ENCODE measurements at regions not wholly inside any gene's neighbourhood (a gene's known extent, or its start where the extent isn't known, plus 50 kb on each side); places are given as distances from the start of the nearest gene placed in this dataset.
A peak's percentile ranks its signal among the peaks of the same experiment; 100 is the strongest.
"Not testable (repeated sequence)": the region's sequence is repeated elsewhere in the genome, so short reads cannot be mapped to it uniquely, and the experiment has no call there.

DNA sequence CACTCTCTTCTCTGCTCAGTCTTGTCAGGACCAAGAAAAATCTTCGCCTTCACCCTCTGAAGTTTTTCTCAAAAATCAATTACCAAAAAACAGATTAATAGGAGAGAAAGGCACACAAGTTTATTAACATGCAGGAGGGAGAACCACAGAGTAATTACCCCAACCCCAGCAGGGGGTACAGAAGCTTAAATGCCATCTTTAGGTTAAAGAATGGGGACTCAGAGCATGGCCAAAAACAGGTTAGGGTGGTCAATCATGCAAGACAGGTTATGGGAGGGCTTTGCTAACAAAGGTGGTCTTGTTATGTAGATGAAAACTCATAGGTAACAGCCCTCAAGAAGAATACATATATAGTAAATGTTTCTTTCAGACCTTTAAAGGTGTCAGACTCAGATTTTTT is 100.5 kb upstream of the BTN3A2 start:
- no peak for DNase-seq (ENCODE audit: low spot score)

DNA sequence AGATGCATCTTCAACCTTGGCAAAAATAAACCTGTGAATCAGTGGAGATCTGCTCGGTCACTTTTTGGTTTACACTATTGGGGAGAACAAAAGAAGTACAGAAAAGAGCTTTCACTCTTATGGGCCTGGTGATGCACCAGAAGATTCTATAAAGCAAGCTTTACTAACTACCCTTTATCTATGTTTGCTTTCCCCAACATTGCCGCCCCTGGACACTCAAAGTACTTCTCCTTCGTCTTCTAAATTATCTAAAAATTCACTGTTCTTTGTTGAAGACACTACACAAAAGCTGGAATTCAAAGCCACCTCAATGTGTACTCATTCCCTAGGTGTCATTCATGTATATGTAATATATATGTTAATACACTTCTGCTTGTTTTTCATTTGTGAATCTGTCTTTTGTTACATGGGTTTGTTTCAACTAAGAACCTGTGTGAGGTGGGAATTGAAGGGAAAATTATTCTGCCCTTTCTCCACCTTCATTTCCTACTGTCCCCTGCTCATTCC is 97.9 kb upstream of the BTN3A2 start:
- no peak for DNase-seq (ENCODE audit: low spot score)

DNA sequence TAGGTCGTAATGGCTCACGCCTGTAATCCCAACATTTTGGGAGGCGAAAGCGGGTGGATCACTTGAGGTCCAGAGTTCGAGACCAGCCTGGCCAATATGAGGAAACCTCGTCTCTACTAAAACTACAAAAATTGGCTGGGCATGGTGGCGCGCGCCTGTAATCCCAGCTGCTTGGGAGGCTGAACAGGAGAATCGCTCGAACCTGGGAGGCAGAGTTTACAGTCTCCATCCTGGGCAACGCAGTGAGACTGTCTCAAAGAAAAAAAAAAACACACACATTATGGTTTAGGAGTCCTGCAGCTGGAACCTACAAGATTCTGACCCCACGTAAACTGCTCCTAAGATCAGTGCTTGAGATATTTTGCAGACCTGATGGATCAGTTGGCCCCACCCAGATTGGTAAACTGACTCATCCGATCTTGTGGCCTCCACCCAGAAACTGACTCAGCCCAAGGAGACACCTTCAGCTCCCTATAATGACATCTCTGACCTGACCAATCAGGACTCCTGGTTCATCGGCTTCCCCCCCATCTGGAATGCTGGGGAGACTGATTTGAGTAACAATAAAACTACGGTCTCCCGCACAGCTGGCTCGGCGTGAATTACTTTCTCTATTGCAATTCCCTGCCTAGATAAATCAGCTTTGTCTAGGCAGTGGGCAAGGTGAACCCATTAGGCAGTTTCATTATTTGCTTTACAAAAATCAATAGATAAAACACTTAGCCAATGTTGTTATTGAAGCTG is 96.2 kb upstream of the BTN3A2 start:
- no peak for DNase-seq (ENCODE audit: low spot score)

DNA sequence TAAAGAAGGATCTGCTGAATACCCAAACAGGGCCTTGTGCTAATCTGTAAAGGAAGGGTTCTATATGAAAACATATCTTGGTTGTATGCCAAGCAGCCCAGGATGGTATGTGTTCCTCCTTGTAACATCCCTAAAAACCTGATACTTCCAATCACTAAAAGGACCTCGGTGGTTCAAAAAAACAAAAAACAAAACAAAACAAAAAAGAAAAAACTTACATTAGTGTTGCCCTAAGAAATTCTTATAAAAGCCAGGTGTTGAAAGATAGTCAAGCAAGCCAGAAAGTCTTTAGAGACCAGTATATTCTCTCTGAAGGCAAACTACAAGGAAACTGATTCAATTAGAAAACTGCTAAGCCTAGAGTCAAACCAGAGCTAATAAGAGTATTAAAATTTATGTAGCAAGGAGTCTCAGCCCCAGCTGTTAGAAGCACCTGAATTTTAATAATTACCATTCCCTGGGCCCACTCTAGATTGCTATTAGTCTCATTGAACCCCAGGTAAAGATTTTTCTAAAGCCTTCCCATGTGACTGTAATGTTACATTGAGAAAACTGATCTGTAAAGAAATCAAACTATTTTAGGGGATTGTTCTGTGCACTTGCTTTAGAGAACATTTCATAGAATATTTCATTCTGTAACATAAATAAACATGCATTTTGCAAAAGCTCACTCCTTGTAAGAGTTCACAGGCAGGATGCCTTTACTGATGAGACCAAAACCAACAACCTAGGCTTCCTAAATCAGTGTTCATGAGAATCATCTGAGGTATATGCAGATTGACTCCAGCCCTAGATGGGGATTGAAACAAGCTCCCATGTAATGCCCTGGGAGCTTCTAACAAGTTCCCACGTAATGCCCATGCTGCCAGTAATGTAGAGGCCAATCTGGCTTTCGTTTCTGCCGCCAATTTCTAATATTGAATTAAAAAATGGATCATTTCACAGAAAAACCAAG is 95.2 kb upstream of the BTN3A2 start:
- no peak for DNase-seq (ENCODE audit: low spot score)

DNA sequence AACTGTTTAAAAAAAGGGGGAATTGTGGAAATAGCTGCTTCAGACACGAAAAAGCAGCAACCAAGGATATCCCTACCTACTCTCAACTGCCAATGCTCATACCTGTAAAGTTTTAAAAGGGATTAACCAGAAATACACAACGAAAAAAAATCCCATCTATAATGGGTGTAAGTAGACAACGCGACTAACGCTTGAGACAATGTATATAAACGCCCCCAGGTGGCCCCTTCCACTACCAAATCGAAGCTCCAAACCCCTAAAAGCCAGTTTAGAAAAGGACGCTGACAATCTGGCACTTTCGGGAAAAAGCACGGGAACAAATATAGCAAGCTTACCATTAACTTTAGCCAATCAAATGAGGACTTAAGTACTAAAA is 94.5 kb upstream of the BTN3A2 start:
- DNase-seq (ENCODE audit: low spot score): no peak

DNA sequence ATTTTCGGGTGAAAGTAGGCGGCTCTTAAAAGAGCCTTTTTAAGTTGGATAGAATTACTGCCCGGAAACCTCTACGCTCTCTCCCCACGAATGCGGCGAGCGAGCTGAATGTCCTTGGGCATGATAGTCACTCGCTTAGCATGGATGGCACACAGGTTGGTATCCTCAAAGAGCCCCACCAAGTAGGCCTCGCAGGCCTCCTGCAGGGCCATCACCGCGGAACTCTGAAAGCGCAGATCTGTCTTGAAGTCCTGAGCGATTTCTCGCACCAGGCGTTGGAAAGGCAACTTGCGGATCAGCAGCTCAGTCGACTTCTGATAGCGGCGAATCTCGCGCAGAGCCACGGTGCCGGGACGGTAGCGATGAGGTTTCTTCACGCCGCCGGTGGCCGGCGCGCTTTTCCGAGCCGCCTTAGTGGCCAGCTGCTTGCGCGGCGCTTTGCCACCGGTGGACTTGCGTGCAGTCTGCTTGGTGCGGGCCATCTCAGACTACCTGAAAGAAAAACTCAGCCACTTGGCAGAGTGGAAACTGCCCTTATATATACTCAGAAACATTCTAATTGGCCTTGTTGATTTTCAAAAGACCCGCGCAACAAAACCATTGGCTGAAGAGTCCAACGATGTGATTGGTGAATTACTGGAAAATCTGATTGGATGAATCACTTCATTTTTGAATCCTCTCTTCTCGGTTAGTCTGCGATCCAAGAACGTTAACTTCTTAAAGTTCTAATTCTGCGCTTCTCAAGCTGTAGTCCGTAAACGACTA is 93.9 kb upstream of the BTN3A2 start:
- DNase-seq (ENCODE audit: low spot score): peak; percentile 96

DNA sequence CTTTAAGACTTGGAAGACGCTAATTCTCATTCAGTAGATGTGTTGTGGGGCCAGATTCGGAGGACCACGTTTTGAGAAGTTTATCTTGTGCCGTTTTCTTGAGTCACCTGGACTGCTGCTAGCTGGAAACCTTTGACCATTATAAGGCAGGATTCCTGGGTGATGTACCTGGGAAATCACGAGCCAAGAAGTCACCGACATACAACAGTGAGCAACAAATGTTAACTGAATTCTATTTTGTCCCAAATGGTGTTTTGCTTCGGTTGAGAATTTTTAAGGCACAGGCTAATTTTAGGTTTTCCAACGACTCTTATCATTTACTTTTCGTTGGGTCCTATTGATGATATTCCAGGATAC is 93.4 kb upstream of the BTN3A2 start:
- no peak for DNase-seq (ENCODE audit: low spot score)

- DNase-seq (ENCODE audit: low spot score): no peak
Measured at GRCh38 chr6:26272171-26272637, 92.8 kb upstream of the BTN3A2 start.

GRCh38 chr6:26273673-26274588 is 91.1 kb upstream of the BTN3A2 start:
- DNase-seq (ENCODE audit: low spot score): no peak

DNA sequence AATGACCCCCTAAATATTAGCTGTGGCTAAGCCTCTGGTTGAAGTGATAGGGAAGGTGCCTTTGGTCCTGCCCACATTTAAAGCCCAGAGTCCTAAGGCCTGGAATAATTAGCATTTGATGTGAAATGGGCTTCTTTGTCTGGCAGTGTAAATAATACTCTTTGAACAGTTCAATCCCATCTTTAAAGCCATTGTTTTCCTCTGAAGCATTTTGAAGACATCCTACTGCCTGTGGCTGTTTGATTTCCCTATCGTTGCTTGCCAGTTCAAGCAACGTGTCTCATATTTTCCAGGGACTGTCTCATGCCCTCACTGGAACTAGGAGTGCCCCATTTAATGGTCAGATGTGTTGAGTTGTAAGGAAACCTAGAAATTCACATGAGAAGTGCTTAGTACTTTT is 89.3 kb upstream of the BTN3A2 start:
- peak; percentile 65 for DNase-seq (ENCODE audit: low spot score)

- DNase-seq (ENCODE audit: low spot score): no peak
Measured at GRCh38 chr6:26276841-26277648, 88.0 kb upstream of the BTN3A2 start.

DNA sequence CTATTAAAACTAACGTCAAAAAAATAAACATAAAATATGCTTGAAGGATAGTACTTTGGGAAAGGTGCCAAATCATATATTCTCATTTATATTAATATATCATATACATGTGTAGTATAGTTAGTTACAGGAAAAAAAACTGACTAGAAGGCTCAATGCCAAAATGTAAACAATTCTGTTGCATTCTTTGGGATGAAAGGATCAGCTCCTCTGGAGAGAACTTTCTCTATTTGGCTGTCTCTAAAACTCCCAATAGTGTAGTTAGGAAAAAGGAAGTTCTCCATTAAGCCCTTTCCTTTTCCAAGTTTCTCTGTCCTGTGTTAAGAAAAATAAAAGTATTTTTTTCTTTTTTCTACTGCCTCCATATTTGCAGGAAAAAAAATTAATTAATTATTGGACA is 86.5 kb upstream of the BTN3A2 start:
- no peak for DNase-seq (ENCODE audit: low spot score)

DNA sequence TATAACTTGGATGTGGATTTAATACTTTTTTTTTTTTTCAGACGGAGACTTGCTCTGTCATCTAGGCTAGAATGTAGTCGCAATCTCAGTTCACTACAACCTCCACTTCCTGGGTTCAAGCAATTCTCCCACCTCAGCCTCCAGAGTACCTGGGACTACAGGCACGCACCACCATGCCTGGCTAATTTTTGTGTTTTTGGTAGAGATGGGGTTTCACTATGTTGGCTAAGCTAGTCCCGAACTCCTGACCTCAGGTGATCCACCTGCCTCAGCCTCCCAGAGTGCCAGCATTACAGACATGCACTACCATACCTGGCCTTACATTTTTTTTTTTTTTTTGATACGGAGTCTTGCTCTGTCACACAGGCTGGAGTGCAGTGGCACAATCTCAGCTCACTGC is 85.6 kb upstream of the BTN3A2 start:
- not testable (repeated sequence) for DNase-seq (ENCODE audit: low spot score)

DNA sequence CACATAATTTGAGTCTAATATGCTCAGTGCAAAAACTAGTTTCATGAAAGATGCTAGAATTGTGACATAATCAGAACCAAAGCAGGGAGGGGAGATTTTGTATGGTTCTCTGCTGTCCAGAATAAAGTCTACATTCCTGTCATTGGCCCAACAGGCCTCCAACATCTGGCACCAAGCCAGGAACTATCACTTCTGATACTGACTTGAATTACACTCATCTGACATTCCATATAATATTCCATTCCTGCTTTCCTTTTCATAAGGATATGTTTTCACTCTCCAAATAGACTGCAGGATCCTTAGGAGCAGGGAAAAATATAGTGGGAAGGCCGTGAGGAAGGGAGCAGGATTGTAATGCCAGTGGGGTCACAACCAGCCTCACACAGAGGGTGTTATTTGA is 84.6 kb upstream of the BTN3A2 start:
- DNase-seq (ENCODE audit: low spot score): no peak

DNA sequence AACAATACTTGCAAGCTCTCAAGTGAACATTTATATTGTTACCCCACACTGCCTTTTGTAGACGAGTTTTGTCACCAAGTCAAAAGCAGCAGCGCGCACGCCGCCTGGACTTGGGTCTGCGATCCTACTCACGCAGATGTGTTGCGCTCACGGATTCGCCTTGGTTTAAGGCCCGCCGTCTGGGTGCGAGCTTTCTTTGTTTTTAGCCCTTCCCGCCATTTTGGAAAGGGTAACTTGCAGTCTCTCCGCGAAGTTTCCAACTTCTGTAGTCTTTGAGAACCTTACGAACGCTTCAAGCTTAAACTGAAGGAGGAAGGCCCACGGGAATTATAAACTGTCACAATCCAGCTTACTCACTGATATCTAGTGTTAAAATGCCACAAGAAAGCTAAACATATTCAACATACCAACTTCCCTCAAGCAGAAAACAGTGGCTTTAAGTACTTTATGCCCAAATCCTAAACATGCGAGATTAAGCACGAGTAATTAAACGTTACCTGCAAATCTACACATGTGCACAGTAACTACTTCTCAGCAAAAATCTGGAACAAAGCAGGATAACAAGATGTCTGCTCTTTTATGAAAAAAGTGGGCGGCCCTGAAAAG is 80.4 kb upstream of the BTN3A2 start:
- no peak for DNase-seq (ENCODE audit: low spot score)

DNA sequence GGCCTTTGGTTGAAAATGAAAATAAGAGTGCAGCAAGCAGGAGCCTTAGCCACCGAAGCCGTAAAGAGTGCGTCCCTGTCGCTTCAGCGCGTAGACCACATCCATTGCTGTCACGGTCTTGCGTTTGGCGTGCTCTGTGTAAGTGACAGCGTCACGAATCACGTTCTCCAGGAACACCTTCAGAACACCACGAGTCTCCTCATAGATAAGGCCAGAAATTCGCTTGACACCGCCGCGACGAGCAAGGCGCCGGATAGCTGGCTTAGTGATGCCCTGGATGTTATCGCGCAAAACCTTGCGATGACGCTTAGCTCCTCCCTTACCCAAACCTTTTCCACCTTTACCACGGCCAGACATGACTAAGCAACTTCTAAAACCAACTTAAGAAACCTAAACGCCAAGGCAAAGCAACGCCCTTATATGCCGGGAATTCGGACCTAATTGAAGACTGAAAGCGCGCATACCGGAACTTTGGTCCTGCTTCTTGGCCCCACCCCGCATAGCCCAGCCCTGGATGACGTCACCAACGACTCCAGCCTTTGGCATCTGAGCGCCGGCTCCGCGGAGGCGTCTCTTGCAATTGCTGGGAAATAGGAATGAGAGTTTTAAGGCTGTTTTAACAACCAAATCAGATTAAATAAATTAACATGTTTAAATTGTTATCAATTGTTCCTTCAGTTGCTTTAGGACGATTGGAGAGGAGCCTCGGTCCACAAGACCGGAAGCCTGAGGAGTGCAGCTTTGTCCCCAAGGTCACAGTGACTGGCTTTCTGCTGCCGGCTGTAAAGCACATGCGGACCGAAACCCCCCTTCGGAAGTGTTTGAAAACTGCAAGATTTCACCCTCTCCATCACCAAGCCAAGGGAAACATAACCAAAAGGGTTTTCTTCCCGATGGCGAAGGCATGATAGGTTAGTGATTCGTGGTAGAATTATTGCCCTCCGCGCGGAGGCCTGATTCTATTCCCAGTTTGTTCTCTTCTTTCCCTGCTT is 79.6 kb upstream of the BTN3A2 start:
- DNase-seq (ENCODE audit: low spot score): peak; percentile 97

DNA sequence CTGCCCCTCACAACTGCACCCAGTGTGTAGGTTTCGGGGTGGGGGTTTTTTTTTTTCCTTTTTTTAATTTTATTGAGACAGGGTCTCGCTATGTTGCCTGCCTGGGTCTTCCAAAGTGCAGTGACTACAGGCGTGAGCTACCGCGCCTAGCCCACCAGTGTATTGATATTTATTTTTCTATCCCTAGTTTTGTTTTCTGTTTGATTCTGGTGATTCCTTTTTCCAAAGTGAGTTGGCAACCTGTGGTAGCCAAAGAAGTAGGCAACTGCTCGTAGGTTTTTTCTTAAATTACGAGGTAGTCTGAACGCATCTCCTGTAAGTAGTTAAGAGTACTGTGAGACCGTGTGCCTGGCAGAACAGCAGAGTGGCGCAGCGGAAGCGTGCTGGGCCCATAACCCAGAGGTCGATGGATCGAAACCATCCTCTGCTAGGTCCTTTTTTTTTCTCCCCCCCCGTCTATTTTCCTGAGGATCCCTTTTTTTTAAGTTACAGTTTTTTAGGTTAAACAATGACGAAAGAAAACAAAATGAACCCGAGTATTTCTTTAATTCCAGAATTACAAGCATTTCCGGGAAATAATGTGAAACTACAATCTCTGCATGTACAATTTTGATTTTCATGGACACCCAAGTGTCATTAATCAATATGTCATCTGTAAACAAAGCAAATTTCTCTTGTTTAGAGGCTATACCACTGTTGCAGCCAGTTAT is 78.7 kb upstream of the BTN3A2 start:
- peak; percentile 58 for DNase-seq (ENCODE audit: low spot score)

DNA sequence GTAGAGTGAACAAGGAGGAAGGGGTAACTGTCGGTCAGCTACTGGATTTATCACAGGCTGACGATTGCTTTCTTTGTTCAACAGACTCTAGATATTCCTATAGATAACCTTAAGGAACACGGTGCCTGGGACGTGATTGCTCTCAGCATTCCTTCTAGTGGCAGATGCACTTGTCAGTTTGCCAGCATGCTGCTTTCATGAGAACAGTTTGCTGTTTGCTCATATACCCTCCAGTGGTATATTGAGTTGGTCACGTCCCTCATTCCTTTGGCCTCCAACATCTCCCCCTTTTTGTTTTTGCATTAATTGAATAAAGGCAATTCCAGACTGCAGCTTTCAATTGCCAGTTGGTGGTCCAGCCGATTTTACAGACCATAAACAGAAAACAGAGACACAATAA is 76.8 kb upstream of the BTN3A2 start:
- no peak for DNase-seq (ENCODE audit: low spot score)
